ENCODE measurements at regions not wholly inside any gene's neighbourhood (a gene's known extent, or its start where the extent isn't known, plus 50 kb on each side); places are given as distances from the start of the nearest gene placed in this dataset.

- TF ChIP-seq, protein P1, sequence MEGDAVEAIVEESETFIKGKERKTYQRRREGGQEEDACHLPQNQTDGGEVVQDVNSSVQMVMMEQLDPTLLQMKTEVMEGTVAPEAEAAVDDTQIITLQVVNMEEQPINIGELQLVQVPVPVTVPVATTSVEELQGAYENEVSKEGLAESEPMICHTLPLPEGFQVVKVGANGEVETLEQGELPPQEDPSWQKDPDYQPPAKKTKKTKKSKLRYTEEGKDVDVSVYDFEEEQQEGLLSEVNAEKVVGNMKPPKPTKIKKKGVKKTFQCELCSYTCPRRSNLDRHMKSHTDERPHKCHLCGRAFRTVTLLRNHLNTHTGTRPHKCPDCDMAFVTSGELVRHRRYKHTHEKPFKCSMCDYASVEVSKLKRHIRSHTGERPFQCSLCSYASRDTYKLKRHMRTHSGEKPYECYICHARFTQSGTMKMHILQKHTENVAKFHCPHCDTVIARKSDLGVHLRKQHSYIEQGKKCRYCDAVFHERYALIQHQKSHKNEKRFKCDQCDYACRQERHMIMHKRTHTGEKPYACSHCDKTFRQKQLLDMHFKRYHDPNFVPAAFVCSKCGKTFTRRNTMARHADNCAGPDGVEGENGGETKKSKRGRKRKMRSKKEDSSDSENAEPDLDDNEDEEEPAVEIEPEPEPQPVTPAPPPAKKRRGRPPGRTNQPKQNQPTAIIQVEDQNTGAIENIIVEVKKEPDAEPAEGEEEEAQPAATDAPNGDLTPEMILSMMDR (IDR thresholded peaks at IDR 0.05) = no peak
- TF ChIP-seq POLR2A (IDR thresholded peaks at IDR 0.05) = no peak
These were observed 70.1 kb upstream of the GORAB start for GRCh38 chr1:170461762-170462384.
